ENCODE measurements at regions not wholly inside any gene's neighbourhood (a gene's known extent, or its start where the extent isn't known, plus 50 kb on each side); places are given as distances from the start of the nearest gene placed in this dataset.

DNA sequence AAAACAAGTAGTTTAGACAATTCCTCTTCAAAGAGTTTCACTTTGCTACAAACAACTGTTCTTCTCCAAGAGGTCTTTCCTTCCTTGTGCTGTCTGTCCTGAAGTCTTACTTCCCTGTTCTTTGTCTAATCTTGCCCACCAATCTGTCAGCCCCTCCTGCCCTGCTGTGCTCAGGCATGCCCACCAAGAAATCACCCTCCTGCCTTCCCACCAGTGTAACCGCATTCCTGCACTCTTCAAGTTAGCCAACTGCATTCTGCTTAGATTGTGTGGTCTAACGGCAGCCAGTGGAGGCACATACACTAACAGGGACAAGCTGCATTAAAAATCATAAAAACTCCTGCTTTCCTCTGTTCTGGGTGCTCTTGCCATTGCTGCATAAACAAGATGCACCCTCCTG lies 215.9 kb upstream of the RBMY1B start:
- DNase-seq: peak in 1 of 2 donors; percentile 59

DNA sequence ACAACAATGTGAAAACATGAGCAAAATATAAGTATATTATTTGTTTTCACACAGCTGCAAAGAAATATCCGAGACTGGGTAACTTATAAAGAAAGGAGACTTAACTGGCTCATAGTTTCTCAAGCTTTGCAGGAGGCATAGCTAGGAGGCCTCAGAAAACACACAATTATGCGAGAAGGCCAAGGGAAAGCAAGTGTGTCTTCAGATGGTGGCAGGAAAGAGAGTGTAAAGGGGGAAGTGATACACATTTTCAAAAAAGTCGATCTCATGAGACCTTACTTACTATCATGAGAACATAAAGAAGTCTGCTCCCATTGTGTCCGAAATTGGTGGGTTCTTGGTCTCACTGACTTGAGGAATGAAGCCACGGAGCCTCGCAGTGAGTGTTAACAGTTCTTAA lies 208.9 kb upstream of the RBMY1B start:
- DNase-seq: no peak

DNA sequence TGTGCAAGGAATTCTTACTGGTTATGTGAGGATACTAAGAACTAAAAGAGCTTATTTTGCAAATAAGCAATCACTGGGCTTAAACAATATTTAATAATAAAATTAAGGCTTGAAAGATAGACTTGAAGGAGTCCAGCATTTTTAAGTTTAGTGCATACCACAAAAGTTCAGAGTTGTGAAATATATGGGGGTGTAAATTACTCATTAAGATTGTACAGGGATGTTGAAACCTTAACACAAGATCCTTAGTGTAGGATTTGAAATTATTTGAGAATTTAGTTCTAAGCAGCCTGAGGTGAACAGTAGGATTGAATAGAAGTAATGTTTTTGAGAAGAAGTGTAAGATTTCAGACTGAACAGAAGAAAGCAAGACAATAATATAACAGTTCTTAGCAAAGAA lies 195.8 kb upstream of the RBMY1B start:
- DNase-seq: no peak
